Heart left ventricle (tissue), 16 donors: ENCODE measurements at regions not wholly inside any gene's neighbourhood (a gene's known extent, or its start where the extent isn't known, plus 50 kb on each side); places are given as distances from the start of the nearest gene placed in this dataset.

Experiments
- ATAC-seq, 4 donors: fragments of 200-7000 bp; cut with Tn5 transposase; one replicate each; pipeline ENCODE4 v1.9.1; 2020 to 2022; ENCODE audit warnings: moderate library complexity in 4 of 4, mild to moderate bottlenecking in 3 of 4, moderate number of reproducible peaks in 1 of 4
- DNase-seq, 5 donors: peaks; one replicate each; pipeline ENCODE4 v3.0.0-alpha.2; 2020
- H3K27ac ChIP-seq, 12 donors: fragments of 200-600 bp; sonication (generic) in 4 of 12; one replicate each; pipeline versions ENCODE4 v1.5.0 to v1.8.0; 2016 to 2022; ENCODE audit warnings: mild to moderate bottlenecking in 2 of 12
- H3K27me3 ChIP-seq, 9 donors: fragments of 200-600 bp; sonication (generic) in 2 of 9; one replicate each; pipeline versions ENCODE4 v1.5.1 to v1.8.0; 2016 to 2022; ENCODE audit warnings: mild to moderate bottlenecking in 3 of 9
- H3K36me3 ChIP-seq, 9 donors: fragments of 200-600 bp; sonication (generic) in 2 of 9; one replicate each; pipeline versions ENCODE4 v1.5.0 to v1.8.0; 2018 to 2022; ENCODE audit warnings: mild to moderate bottlenecking in 2 of 9
- H3K4me1 ChIP-seq, 12 donors: fragments of 200-600 bp; sonication (generic) in 4 of 12; one replicate each; pipeline versions ENCODE4 v1.5.0 to v1.8.0; 2016 to 2022; ENCODE audit warnings: mild to moderate bottlenecking in 3 of 12
- H3K4me3 ChIP-seq, 12 donors: fragments of 200-600 bp; sonication (generic) in 4 of 12; one replicate each; pipeline versions ENCODE4 v1.5.0 to v1.8.0; 2017 to 2022; ENCODE audit warnings: mild to moderate bottlenecking in 9 of 12, moderate library complexity in 4 of 12
- H3K9me3 ChIP-seq, 12 donors: fragments of 200-600 bp; sonication (generic) in 4 of 12; one replicate each; pipeline versions ENCODE4 v1.5.0 to v1.8.0; 2016 to 2022; ENCODE audit warnings: mild to moderate bottlenecking in 1 of 12
- POLR2A ChIP-seq, 2 donors: fragments of 450-650 bp; IDR thresholded peaks; one replicate each; pipeline ENCODE4 v1.6.1; 2017; ENCODE audit warnings: antibody characterized with exemption in 2 of 2, mild to moderate bottlenecking in 2 of 2, moderate library complexity in 2 of 2
- WGBS, 4 donors: extraction: QIAGEN DNeasy Blood & Tissue Kit in 2 of 4; methylation state at CpG; one replicate each; pipeline versions ENCODE4 v1.1.5 to v1.1.7; 2013 to 2018; 5-methylcytosine and 5-hydroxymethylcytosine counted together
- intact Hi-C, 10 donors: fragments of 100-400 bp; cut with DNase I; formaldehyde crosslinking; loops; one replicate each; pipeline versions ENCODE4 v1.11.1 to v1.14.2; 2022
- TF ChIP-seq, protein P1 (sequence below), 12 donors: fragments of 200-600 bp; sonication (generic) in 4 of 12; IDR thresholded peaks; one replicate each; pipeline versions ENCODE4 v1.5.0 to v1.8.0; 2018 to 2022; ENCODE audit warnings: antibody characterized with exemption in 12 of 12, mild to moderate bottlenecking in 5 of 12
- donor health status: ischemic (EF 13 %, LVEDD 7.1; RV severe dilation, severe dysfunction).
- donor health status: healthy with polysubstance abuse.
- donor health status: DM: no; HTN: yes; CAD: no.
- donor health status: DM: no; HTN: no; CAD: no.
- donor health status: ischemic (EF 25% LVEDD 6.9; RV normal size, moderate dysfunction).
- donor health status: ischemic (EF 25% LVEDD 5.7; RV mildly dilated, moderate dysfunction).
- donor health status: healthy.
- donor health status: DM: yes; HTN: yes; CAD: no.
- donor health status: ischemic (EF 35%, LVEDD 5.7; RV mildly dilated, moderate dysfunction).
- donor health status: nonischemic (EF 11% LVEDD 7.7; RV severe dilation, severe dysfunction).
- donor health status: DM: yes; HTN: yes; CAD: no.
- donor health status: PGD.
- donor health status: ischemic (EF 29% LVEDD 5.4; RV normal size, mild dysfunction).
- donor health status: nonischemic (EF 23%, LVEDD 6.1; RV moderate dilation, normal function).

DNA sequence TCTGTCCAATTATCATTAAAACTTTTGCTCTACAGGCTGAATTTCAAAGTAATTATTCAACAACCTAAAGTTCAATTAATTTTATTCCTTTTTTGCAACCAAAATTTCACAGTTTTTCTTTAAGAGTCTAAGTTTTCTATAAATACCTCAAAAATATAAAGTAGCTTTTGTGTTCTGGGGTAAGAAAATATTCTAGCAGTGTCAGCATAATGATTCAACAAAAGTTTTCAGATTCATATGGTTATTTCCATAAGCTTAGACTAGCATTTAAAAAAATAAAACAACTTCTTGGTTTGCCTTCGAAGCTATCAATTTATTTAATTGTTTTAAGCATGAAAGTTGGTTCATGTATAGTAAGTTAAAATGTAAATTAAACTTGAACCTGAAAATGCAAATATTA, 1962.3 kb upstream of the CDH6 start:
- H3K4me3 ChIP-seq = no peak overlapping the region
- intact Hi-C loops = no loop called here
- no peaks in the 10 kb centered on the region for H3K27me3 ChIP-seq
- no peaks in the 10 kb centered on the region for H3K9me3 ChIP-seq
- 59 to 75% (median 68%) methylated on average over 1 of the region's 1 CpG for WGBS, 4 donors
- H3K36me3 ChIP-seq = no peaks in the 10 kb centered on the region
- DNase-seq (no peak), ATAC-seq (no peak)
- H3K4me1 ChIP-seq = no peaks in the 10 kb centered on the region
- no peak overlapping the region for H3K27ac ChIP-seq
- TF ChIP-seq, protein P1, sequence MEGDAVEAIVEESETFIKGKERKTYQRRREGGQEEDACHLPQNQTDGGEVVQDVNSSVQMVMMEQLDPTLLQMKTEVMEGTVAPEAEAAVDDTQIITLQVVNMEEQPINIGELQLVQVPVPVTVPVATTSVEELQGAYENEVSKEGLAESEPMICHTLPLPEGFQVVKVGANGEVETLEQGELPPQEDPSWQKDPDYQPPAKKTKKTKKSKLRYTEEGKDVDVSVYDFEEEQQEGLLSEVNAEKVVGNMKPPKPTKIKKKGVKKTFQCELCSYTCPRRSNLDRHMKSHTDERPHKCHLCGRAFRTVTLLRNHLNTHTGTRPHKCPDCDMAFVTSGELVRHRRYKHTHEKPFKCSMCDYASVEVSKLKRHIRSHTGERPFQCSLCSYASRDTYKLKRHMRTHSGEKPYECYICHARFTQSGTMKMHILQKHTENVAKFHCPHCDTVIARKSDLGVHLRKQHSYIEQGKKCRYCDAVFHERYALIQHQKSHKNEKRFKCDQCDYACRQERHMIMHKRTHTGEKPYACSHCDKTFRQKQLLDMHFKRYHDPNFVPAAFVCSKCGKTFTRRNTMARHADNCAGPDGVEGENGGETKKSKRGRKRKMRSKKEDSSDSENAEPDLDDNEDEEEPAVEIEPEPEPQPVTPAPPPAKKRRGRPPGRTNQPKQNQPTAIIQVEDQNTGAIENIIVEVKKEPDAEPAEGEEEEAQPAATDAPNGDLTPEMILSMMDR (IDR thresholded peaks at IDR 0.05) = no peak
- TF ChIP-seq POLR2A (IDR thresholded peaks at IDR 0.05) = no peak

DNA sequence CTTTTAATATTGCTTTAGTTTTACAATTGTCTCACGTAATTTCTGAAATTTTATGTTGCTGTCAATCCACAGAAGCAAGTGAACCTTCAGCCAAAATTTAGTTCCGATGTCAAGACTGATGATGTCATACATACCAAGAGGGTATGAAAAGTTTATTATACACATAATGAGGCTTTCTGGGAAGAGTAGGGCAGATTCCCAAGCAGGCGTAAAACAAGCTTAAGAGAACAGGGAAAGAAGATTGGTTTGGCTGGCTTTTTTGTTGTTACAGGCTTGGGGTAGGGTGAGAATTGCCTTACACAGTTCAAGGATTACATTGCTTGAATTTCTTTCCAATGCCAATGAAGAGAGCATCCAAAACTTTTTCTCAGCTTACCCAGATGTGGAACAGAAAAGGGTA, 1962.9 kb upstream of the CDH6 start:
- Histone ChIP-seq H3K4me3 (no peak overlapping the region), H3K27ac (no peak overlapping the region), H3K4me1 (no peaks in the 10 kb centered on the region), H3K36me3 (no peaks in the 10 kb centered on the region), H3K27me3 (no peaks in the 10 kb centered on the region), H3K9me3 (no peaks in the 10 kb centered on the region)
- intact Hi-C loops = no loop called here
- no peak for TF ChIP-seq POLR2A (IDR thresholded peaks at IDR 0.05)
- ATAC-seq (no peak), DNase-seq (no peak)
- 54 to 68% (median 60%) methylated on average over 3 of the region's 3 CpGs for WGBS, 4 donors

DNA sequence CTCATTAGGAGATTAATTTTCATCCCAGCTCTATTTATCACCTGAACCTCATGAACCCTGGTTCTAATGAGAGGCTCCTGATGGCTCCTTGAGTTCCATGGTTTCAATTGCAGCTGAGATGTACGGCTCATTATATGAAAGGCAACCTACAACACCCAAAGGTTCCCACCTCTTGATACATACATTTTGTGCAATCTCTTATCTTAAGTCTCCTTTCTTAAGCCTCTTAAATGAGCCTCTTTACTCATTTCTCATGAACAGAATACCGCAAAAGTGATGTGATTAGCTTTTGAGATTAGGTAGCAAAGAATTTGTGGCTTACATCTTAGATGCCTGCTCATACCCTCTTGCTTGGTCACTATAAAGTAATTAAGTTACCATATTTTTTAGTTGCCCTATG, 1964.0 kb upstream of the CDH6 start:
- Histone ChIP-seq H3K27ac (no peak overlapping the region), H3K27me3 (no peaks in the 10 kb centered on the region), H3K9me3 (no peaks in the 10 kb centered on the region), H3K4me1 (no peaks in the 10 kb centered on the region), H3K36me3 (no peaks in the 10 kb centered on the region), H3K4me3 (no peak overlapping the region)
- 62 to 78% (median 70%) methylated on average over 2 of the region's 2 CpGs for WGBS, 4 donors
- ATAC-seq = no peak
- DNase-seq = no peak
- intact Hi-C loops = no loop called here
- TF ChIP-seq, protein P1 (IDR thresholded peaks at IDR 0.05) = no peak
- TF ChIP-seq POLR2A (IDR thresholded peaks at IDR 0.05) = no peak

DNA sequence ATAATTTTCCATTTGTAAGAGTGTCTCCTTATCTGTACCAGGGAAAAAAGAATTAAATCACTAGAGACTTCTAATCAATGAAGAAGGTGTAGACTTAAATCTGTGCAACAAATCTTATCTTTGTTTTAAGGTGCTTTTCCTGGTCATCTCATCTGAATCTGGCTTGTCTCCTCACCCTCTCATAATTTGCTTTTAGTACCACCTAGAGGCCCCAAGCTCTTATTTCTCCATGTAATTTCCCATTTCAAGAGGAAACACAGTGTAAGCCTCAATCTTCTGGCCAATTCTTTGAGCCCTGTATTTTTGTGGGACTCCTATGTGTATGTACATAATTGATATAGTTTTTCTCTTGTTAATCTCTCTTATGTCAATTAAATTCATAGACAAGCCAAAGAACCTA, 1975.3 kb upstream of the CDH6 start:
- intact Hi-C loops = no loop called here
- H3K9me3 ChIP-seq = peaks cover 0 to 3% (median 0%) of the 10 kb centered on the region in 12 donors

DNA sequence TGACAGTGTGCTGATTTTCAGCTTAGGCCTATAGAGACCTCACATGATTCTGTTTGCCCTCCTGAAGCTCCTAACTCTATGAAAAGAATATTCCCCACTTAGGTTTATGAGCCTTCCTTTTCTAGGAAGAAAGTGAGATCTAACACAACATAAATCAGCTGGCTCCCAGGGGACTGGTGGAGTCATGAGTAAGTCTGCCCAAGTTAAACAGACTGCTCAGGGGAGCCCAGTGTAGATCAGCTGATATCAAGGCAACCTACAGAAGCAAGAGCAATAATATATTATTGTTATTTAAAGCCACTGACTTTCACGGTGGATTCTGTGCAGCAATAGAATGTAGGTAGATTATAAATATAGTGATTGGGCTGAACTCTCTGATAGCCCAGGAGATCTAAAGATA, 1978.6 kb upstream of the CDH6 start:
- no peaks in the 10 kb centered on the region for H3K9me3 ChIP-seq
- DNase-seq (no peak), ATAC-seq (no peak)
- H3K4me3 ChIP-seq = no peak overlapping the region
- H3K36me3 ChIP-seq = no peaks in the 10 kb centered on the region
- H3K27me3 ChIP-seq = no peaks in the 10 kb centered on the region
- H3K27ac ChIP-seq = no peak overlapping the region
- no peaks in the 10 kb centered on the region for H3K4me1 ChIP-seq
- intact Hi-C loops = no loop called here
- WGBS, 4 donors = 83 to 92% (median 87%) methylated on average over 1 of the region's 1 CpG
- no peak for TF ChIP-seq POLR2A (IDR thresholded peaks at IDR 0.05)
- TF ChIP-seq, protein P1 (IDR thresholded peaks at IDR 0.05) = no peak

More for the DNA sequence above, 1975.3 kb upstream of the CDH6 start:
- Histone ChIP-seq H3K27me3 (no peaks in the 10 kb centered on the region), H3K27ac (no peak overlapping the region), H3K4me3 (no peak overlapping the region), H3K4me1 (no peaks in the 10 kb centered on the region), H3K36me3 (no peaks in the 10 kb centered on the region)
- DNase-seq (no peak), ATAC-seq (no peak)
- no peak for TF ChIP-seq POLR2A (IDR thresholded peaks at IDR 0.05)
- TF ChIP-seq, protein P1 (IDR thresholded peaks at IDR 0.05) = no peak
